ENCODE measurements at regions not wholly inside any gene's neighbourhood (a gene's known extent, or its start where the extent isn't known, plus 50 kb on each side); places are given as distances from the start of the nearest gene placed in this dataset.

- TF ChIP-seq SUZ12 (IDR thresholded peaks at IDR 0.05; ENCODE audit: extremely low read depth, insufficient read depth, insufficient read length) (no peak), YY1 (IDR thresholded peaks at IDR 0.05; ENCODE audit: insufficient read depth, insufficient read length) (no peak), ZNF274 (IDR thresholded peaks at IDR 0.05; ENCODE audit: low read depth, low read length) (no peak)
These were observed 519.2 kb upstream of the MAP3K7 start for GRCh38 chr6:91106083-91106482.
